CD4-positive, alpha-beta memory T cell (primary cell): ENCODE measurements at regions not wholly inside any gene's neighbourhood (a gene's known extent, or its start where the extent isn't known, plus 50 kb on each side); places are given as distances from the start of the nearest gene placed in this dataset.

Source experiments
- CTCF ChIA-PET: fragments of 350-600 bp; sonication (Branson Sonifier 250); formaldehyde crosslinking; loops from one replicate; lab custom pipeline; 2021; ENCODE audit warnings: inconsistent platforms; ENCODE audit not compliant: partially characterized antibody; lab: Charles Lee
- POLR2A ChIA-PET: fragments of 350-600 bp; sonication (Branson Sonifier 250); formaldehyde crosslinking; loops from one replicate; lab custom pipeline; 2021; ENCODE audit not compliant: partially characterized antibody; lab: Charles Lee
- DNase-seq, 5 donors: peaks; one replicate each; pipeline versions ENCODE4 v3.0.0 to v3.0.0-alpha.2; 2020 to 2022; ENCODE audit warnings: mixed read lengths in 1 of 5
- H3K27ac ChIP-seq: one replicate; pipeline ENCODE4 v1.7.0; 2013; ENCODE audit warnings: low read depth, low read length
- H3K27me3 ChIP-seq: 2 replicates; pipeline ENCODE4 v1.7.0; 2013; ENCODE audit warnings: mild to moderate bottlenecking, low read length, moderate library complexity; ENCODE audit not compliant: insufficient read depth
- H3K36me3 ChIP-seq: 2 replicates; pipeline ENCODE4 v1.7.0; 2013; ENCODE audit warnings: mild to moderate bottlenecking, low read length, moderate library complexity; ENCODE audit not compliant: insufficient read depth
- H3K4me1 ChIP-seq: 2 replicates; pipeline ENCODE4 v1.7.0; 2013; ENCODE audit warnings: mild to moderate bottlenecking, low read length, moderate library complexity; ENCODE audit not compliant: insufficient read depth
- H3K4me3 ChIP-seq, 2 donors: one replicate each; pipeline ENCODE4 v1.7.0; 2013; ENCODE audit warnings: low read length in 2 of 2, mild to moderate bottlenecking in 1 of 2
- H3K9me3 ChIP-seq, 2 donors: one replicate each; pipeline ENCODE4 v1.7.0; 2013; ENCODE audit warnings: low read length in 2 of 2, control low read depth in 1 of 2; ENCODE audit not compliant: control insufficient read depth in 1 of 2
- H3K27ac Mint-ChIP-seq, 7 donors: one replicate each; pipeline ENCODE4 v1.8.0; 2020 to 2021; ENCODE audit warnings: mixed read lengths in 7 of 7, mild to moderate bottlenecking in 6 of 7, inconsistent platforms in 3 of 7, moderate library complexity in 3 of 7
- H3K27me3 Mint-ChIP-seq, 2 donors: one replicate each; pipeline ENCODE4 v1.8.0; 2020 to 2021; ENCODE audit warnings: mixed read lengths in 2 of 2
- H3K36me3 Mint-ChIP-seq, 2 donors: one replicate each; pipeline ENCODE4 v1.8.0; 2020 to 2021; ENCODE audit warnings: mixed read lengths in 2 of 2, inconsistent platforms in 1 of 2, mild to moderate bottlenecking in 1 of 2
- H3K4me1 Mint-ChIP-seq, 4 donors: one replicate each; pipeline ENCODE4 v1.8.0; 2020 to 2021; ENCODE audit warnings: mixed read lengths in 4 of 4, mild to moderate bottlenecking in 1 of 4
- H3K4me3 Mint-ChIP-seq, 8 donors: one replicate each; pipeline ENCODE4 v1.8.0; 2020 to 2021; ENCODE audit warnings: mixed read lengths in 8 of 8, mild to moderate bottlenecking in 7 of 8, moderate library complexity in 6 of 8, inconsistent platforms in 3 of 8
- H3K9me3 Mint-ChIP-seq, 8 donors: one replicate each; pipeline ENCODE4 v1.8.0; 2020 to 2021; ENCODE audit warnings: mixed read lengths in 8 of 8, mild to moderate bottlenecking in 5 of 8, inconsistent platforms in 3 of 8, moderate library complexity in 1 of 8
- intact Hi-C: fragments of 100-400 bp; cut with micrococcal nuclease; formaldehyde crosslinking; loops from one replicate; pipeline ENCODE4 v1.15.1; 2023

GRCh38 chr4:182169572-182169971 is 73.6 kb upstream of the TENM3 start:
- Mint-ChIP-seq H3K27ac (no peak overlapping the region), H3K36me3 (no peaks in the 10 kb centered on the region), H3K9me3 (peaks cover 0 to 6% (median 0%) of the 10 kb centered on the region in 8 donors), H3K27me3 (no peaks in the 10 kb centered on the region), H3K4me3 (no peak overlapping the region), H3K4me1 (no peaks in the 10 kb centered on the region)
- Histone ChIP-seq H3K27ac (no peak overlapping the region), H3K36me3 (no peaks in the 10 kb centered on the region), H3K9me3 (no peaks in the 10 kb centered on the region), H3K4me3 (no peak overlapping the region), H3K4me1 (no peaks in the 10 kb centered on the region), H3K27me3 (no peaks in the 10 kb centered on the region)
- intact Hi-C loops, result no loop called here
- DNase-seq, result no peak
- ChIA-PET POLR2A (no interaction called here), CTCF (no interaction called here)

- CTCF ChIA-PET, result no interaction called here
- no peak for DNase-seq
Observed at GRCh38 chr4:182169987-182170386, 73.2 kb upstream of the TENM3 start.

GRCh38 chr4:182170417-182170935 is 72.7 kb upstream of the TENM3 start:
- no peaks in the 10 kb centered on the region for H3K4me1 ChIP-seq
- H3K27ac ChIP-seq, result no peak overlapping the region
- Mint-ChIP-seq H3K27me3 (no peaks in the 10 kb centered on the region), H3K4me3 (no peak overlapping the region), H3K4me1 (no peaks in the 10 kb centered on the region), H3K36me3 (no peaks in the 10 kb centered on the region), H3K9me3 (peaks cover 0 to 6% (median 0%) of the 10 kb centered on the region in 8 donors), H3K27ac (no peak overlapping the region)
- DNase-seq, result no peak
- H3K27me3 ChIP-seq, result no peaks in the 10 kb centered on the region
- H3K4me3 ChIP-seq, result no peak overlapping the region
- no peaks in the 10 kb centered on the region for H3K36me3 ChIP-seq
- intact Hi-C loops, result no loop called here
- POLR2A ChIA-PET, result no interaction called here
- no peaks in the 10 kb centered on the region for H3K9me3 ChIP-seq
- CTCF ChIA-PET, result no interaction called here

More at GRCh38 chr4:182169987-182170386, 73.2 kb upstream of the TENM3 start:
- no peaks in the 10 kb centered on the region for H3K36me3 Mint-ChIP-seq
- no peaks in the 10 kb centered on the region for H3K27me3 Mint-ChIP-seq
- Histone ChIP-seq H3K27me3 (no peaks in the 10 kb centered on the region), H3K4me3 (no peak overlapping the region), H3K27ac (no peak overlapping the region), H3K36me3 (no peaks in the 10 kb centered on the region), H3K4me1 (no peaks in the 10 kb centered on the region), H3K9me3 (no peaks in the 10 kb centered on the region)
- POLR2A ChIA-PET, result no interaction called here
- H3K4me3 Mint-ChIP-seq, result no peak overlapping the region
- no peaks in the 10 kb centered on the region for H3K4me1 Mint-ChIP-seq
- intact Hi-C loops, result no loop called here
- H3K27ac Mint-ChIP-seq, result no peak overlapping the region
- peaks cover 0 to 6% (median 0%) of the 10 kb centered on the region in 8 donors for H3K9me3 Mint-ChIP-seq

GRCh38 chr4:182174979-182175378 is 68.2 kb upstream of the TENM3 start:
- CTCF ChIA-PET, result no interaction called here

GRCh38 chr4:182175788-182176519 is 67.2 kb upstream of the TENM3 start:
- H3K27ac ChIP-seq, result no peak overlapping the region
- Mint-ChIP-seq H3K4me3 (no peak overlapping the region), H3K27me3 (no peaks in the 10 kb centered on the region), H3K9me3 (peaks cover 0 to 2% (median 0%) of the 10 kb centered on the region in 8 donors), H3K36me3 (no peaks in the 10 kb centered on the region), H3K27ac (no peak overlapping the region), H3K4me1 (no peaks in the 10 kb centered on the region)
- no peak for DNase-seq
- POLR2A ChIA-PET, result no interaction called here
- CTCF ChIA-PET, result no interaction called here
- no peaks in the 10 kb centered on the region for H3K36me3 ChIP-seq
- H3K4me3 ChIP-seq, result no peak overlapping the region
- intact Hi-C loops, result no loop called here
- H3K9me3 ChIP-seq, result no peaks in the 10 kb centered on the region
- no peaks in the 10 kb centered on the region for H3K4me1 ChIP-seq
- H3K27me3 ChIP-seq, result no peaks in the 10 kb centered on the region

More at GRCh38 chr4:182174979-182175378, 68.2 kb upstream of the TENM3 start:
- no peaks in the 10 kb centered on the region for H3K27me3 Mint-ChIP-seq
- Histone ChIP-seq H3K9me3 (no peaks in the 10 kb centered on the region), H3K4me1 (no peaks in the 10 kb centered on the region), H3K4me3 (no peak overlapping the region), H3K27me3 (no peaks in the 10 kb centered on the region), H3K27ac (no peak overlapping the region), H3K36me3 (no peaks in the 10 kb centered on the region)
- H3K36me3 Mint-ChIP-seq, result no peaks in the 10 kb centered on the region
- no peak overlapping the region for H3K4me3 Mint-ChIP-seq
- no peak overlapping the region for H3K27ac Mint-ChIP-seq
- no peak for DNase-seq
- POLR2A ChIA-PET, result no interaction called here
- no peaks in the 10 kb centered on the region for H3K4me1 Mint-ChIP-seq
- peaks cover 0 to 2% (median 0%) of the 10 kb centered on the region in 8 donors for H3K9me3 Mint-ChIP-seq
- intact Hi-C loops, result no loop called here

GRCh38 chr4:182177166-182177565 is 66.0 kb upstream of the TENM3 start:
- Histone ChIP-seq H3K27ac (no peak overlapping the region), H3K4me1 (no peaks in the 10 kb centered on the region), H3K4me3 (no peak overlapping the region), H3K36me3 (no peaks in the 10 kb centered on the region), H3K9me3 (no peaks in the 10 kb centered on the region), H3K27me3 (no peaks in the 10 kb centered on the region)
- intact Hi-C loops, result no loop called here
- Mint-ChIP-seq H3K27me3 (peaks cover 0 to under 1% of the 10 kb centered on the region in 2 donors), H3K36me3 (no peaks in the 10 kb centered on the region), H3K9me3 (peaks cover 0 to 2% (median 0%) of the 10 kb centered on the region in 8 donors), H3K4me1 (no peaks in the 10 kb centered on the region), H3K27ac (no peak overlapping the region), H3K4me3 (no peak overlapping the region)
- ChIA-PET CTCF (no interaction called here), POLR2A (no interaction called here)
- DNase-seq, result no peak

GRCh38 chr4:182179105-182179504 is 64.1 kb upstream of the TENM3 start:
- H3K4me3 Mint-ChIP-seq, result no peak overlapping the region
- Histone ChIP-seq H3K9me3 (no peaks in the 10 kb centered on the region), H3K27ac (no peak overlapping the region), H3K27me3 (no peaks in the 10 kb centered on the region), H3K36me3 (no peaks in the 10 kb centered on the region), H3K4me1 (no peaks in the 10 kb centered on the region), H3K4me3 (no peak overlapping the region)
- DNase-seq, result no peak
- H3K27me3 Mint-ChIP-seq, result peaks cover 0 to 2% of the 10 kb centered on the region in 2 donors
- intact Hi-C loops, result no loop called here
- ChIA-PET POLR2A (no interaction called here), CTCF (no interaction called here)
- no peaks in the 10 kb centered on the region for H3K36me3 Mint-ChIP-seq
- H3K27ac Mint-ChIP-seq, result no peak overlapping the region
- peaks cover 0 to 2% (median 0%) of the 10 kb centered on the region in 8 donors for H3K9me3 Mint-ChIP-seq
- no peaks in the 10 kb centered on the region for H3K4me1 Mint-ChIP-seq
